IMR-90 (cell line): ENCODE measurements at regions not wholly inside any gene's neighbourhood (a gene's known extent, or its start where the extent isn't known, plus 50 kb on each side); places are given as distances from the start of the nearest gene placed in this dataset.

ENCODE experiments used
- ATAC-seq: fragments of 200-7000 bp; cut with Tn5 transposase; 2 replicates; pipeline ENCODE4 v1.9.1; 2020; ENCODE audit warnings: low read depth, mild to moderate bottlenecking, moderate library complexity
- BruUV-seq: library from RNA; stranded (reverse); fragments of 400-500 nt; replicated peaks from 2 replicates; lab custom pipeline; 2021; lab: Mats Ljungman, UMichigan
- CTCF ChIA-PET: fragments of 300-600 bp; formaldehyde crosslinking; extraction: SDS; loops from one replicate; lab custom pipeline; 2021; ENCODE audit warnings: antibody characterized with exemption; lab: Yijun Ruan, JAX
- POLR2A ChIA-PET: fragments of 300-600 bp; sonication (Branson Sonifier 250); formaldehyde crosslinking; loops from one replicate; lab custom pipeline; 2022; ENCODE audit warnings: antibody characterized with exemption; ENCODE audit not compliant: unreplicated experiment; lab: Charles Lee
- DNase-seq: peaks from one replicate; pipeline ENCODE4 v3.0.0; 2013
- H2AFZ ChIP-seq: replicated peaks from 2 replicates; pipeline ENCODE3; 2013; ENCODE audit warnings: low read length, mild to moderate bottlenecking; ENCODE audit not compliant: poor library complexity
- H2AK5ac ChIP-seq: 2 replicates; pipeline ENCODE4 v1.6.1; 2013; ENCODE audit warnings: low read depth, low read length, inconsistent platforms
- H2AK9ac ChIP-seq: replicated peaks from 2 replicates; pipeline ENCODE3; 2013; ENCODE audit warnings: mild to moderate bottlenecking, low read depth, low read length, moderate library complexity; ENCODE audit not compliant: poor library complexity
- H2BK120ac ChIP-seq: 2 replicates; pipeline ENCODE4 v1.6.1; 2013; ENCODE audit warnings: low read depth, low read length, inconsistent platforms
- H2BK15ac ChIP-seq: 3 replicates; pipeline ENCODE4 v1.6.1; 2013; ENCODE audit warnings: low read depth, low read length, inconsistent platforms
- H2BK20ac ChIP-seq: 2 replicates; pipeline ENCODE4 v1.6.1; 2013; ENCODE audit warnings: low read depth, mild to moderate bottlenecking, inconsistent platforms, low read length, moderate library complexity
- H2BK5ac ChIP-seq: 2 replicates; pipeline ENCODE4 v1.6.1; 2013; ENCODE audit warnings: mild to moderate bottlenecking, low read depth, low read length, inconsistent platforms; ENCODE audit not compliant: poor library complexity, severe bottlenecking
- H3K14ac ChIP-seq: replicated peaks from 2 replicates; pipeline ENCODE4 v1.6.1; 2013; ENCODE audit warnings: low read depth, low read length, inconsistent platforms
- H3K18ac ChIP-seq: 2 replicates; pipeline ENCODE4 v1.6.1; 2013; ENCODE audit warnings: low read depth, low read length, control low read depth
- H3K23ac ChIP-seq: 2 replicates; pipeline ENCODE4 v1.6.1; 2013; ENCODE audit warnings: low read depth, low read length, inconsistent platforms
- H3K27ac ChIP-seq: 2 replicates; pipeline ENCODE4 v1.5.1; 2013; ENCODE audit warnings: mild to moderate bottlenecking, control low read depth, low read length; ENCODE audit not compliant: insufficient read depth
- H3K27me3 ChIP-seq: 2 replicates; pipeline ENCODE4 v1.6.1; 2013; ENCODE audit warnings: low read length; ENCODE audit not compliant: control insufficient read depth, insufficient read depth
- H3K36me3 ChIP-seq: 2 replicates; pipeline ENCODE4 v1.6.1; 2013; ENCODE audit warnings: low read length, mixed read lengths; ENCODE audit not compliant: control insufficient read depth, insufficient read depth
- H3K4ac ChIP-seq: 2 replicates; pipeline ENCODE4 v1.6.1; 2013; ENCODE audit warnings: low read depth, low read length, inconsistent platforms
- H3K4me1 ChIP-seq: 2 replicates; pipeline ENCODE4 v1.6.1; 2013; ENCODE audit warnings: low read length, mixed read lengths; ENCODE audit not compliant: control insufficient read depth, insufficient read depth
- H3K4me2 ChIP-seq: 2 replicates; pipeline ENCODE4 v1.6.1; 2013; ENCODE audit warnings: low read depth, mild to moderate bottlenecking, control low read depth, low read length, moderate library complexity
- H3K4me3 ChIP-seq: 2 replicates; pipeline ENCODE4 v1.5.1; 2013; ENCODE audit warnings: low read depth, mild to moderate bottlenecking, control low read depth, low read length, moderate library complexity; ENCODE audit not compliant: insufficient read depth
- H3K56ac ChIP-seq: 2 replicates; pipeline ENCODE4 v1.6.1; 2013; ENCODE audit warnings: low read length, inconsistent platforms; ENCODE audit not compliant: insufficient read depth; ENCODE audit errors: extremely low read depth
- H3K79me1 ChIP-seq, 2 experiments: 2 replicates each; pipeline ENCODE4 v1.6.1; 2013; ENCODE audit warnings: low read length in 2 of 2, inconsistent platforms in 1 of 2, low read depth in 1 of 2
- H3K9ac ChIP-seq: 2 replicates; pipeline ENCODE4 v1.6.1; 2013; ENCODE audit warnings: low read depth, low read length, control low read depth
- H3K9me1 ChIP-seq: 2 replicates; pipeline ENCODE4 v1.6.1; 2013; ENCODE audit warnings: low read length, inconsistent platforms; ENCODE audit not compliant: insufficient read depth
- H3K9me3 ChIP-seq: 2 replicates; pipeline ENCODE4 v1.6.1; 2013; ENCODE audit warnings: low read length; ENCODE audit not compliant: control insufficient read depth, insufficient read depth
- H4K20me1 ChIP-seq: 2 replicates; pipeline ENCODE4 v1.6.1; 2013; ENCODE audit warnings: low read length, inconsistent platforms; ENCODE audit not compliant: insufficient read depth
- H4K5ac ChIP-seq: 2 replicates; pipeline ENCODE4 v1.6.1; 2013; ENCODE audit warnings: mild to moderate bottlenecking, low read depth, low read length, control low read depth
- H4K8ac ChIP-seq, 2 experiments: 2 replicates each; pipeline ENCODE4 v1.6.1; 2013; ENCODE audit warnings: low read depth in 2 of 2, low read length in 2 of 2, control low read depth in 1 of 2, inconsistent platforms in 1 of 2
- H4K91ac ChIP-seq: 2 replicates; pipeline ENCODE4 v1.6.1; 2013; ENCODE audit warnings: low read depth, low read length, inconsistent platforms; ENCODE audit not compliant: insufficient read depth
- CHD1 ChIP-seq: IDR thresholded peaks from 2 replicates; pipeline ENCODE4 v1.6.1; 2012; ENCODE audit warnings: low read depth, low read length, improper control_type of control experiment
- CTCF ChIP-seq: conservative IDR thresholded peaks from 2 replicates; pipeline ENCODE4 v1.5.1; 2012; ENCODE audit warnings: mild to moderate bottlenecking, low read depth, low read length, improper control_type of control experiment
- ELK1 ChIP-seq: fragments of 150-350 bp; IDR thresholded peaks from 2 replicates; pipeline ENCODE4 v1.6.1; 2016; ENCODE audit warnings: low read depth, mild to moderate bottlenecking, low read length, moderate library complexity, borderline replicate concordance
- FOS ChIP-seq: fragments of 150-350 bp; IDR thresholded peaks from 2 replicates; pipeline ENCODE4 v1.6.1; 2016; ENCODE audit warnings: low read depth, low read length
- MAFK ChIP-seq: IDR thresholded peaks from 2 replicates; pipeline ENCODE4 v1.6.1; 2012; ENCODE audit warnings: low read depth, low read length, improper control_type of control experiment
- MAZ ChIP-seq: IDR thresholded peaks from 2 replicates; pipeline ENCODE4 v1.6.1; 2012; ENCODE audit warnings: low read depth, mild to moderate bottlenecking, low read length, improper control_type of control experiment, moderate library complexity, borderline replicate concordance
- MXI1 ChIP-seq: IDR thresholded peaks from 2 replicates; pipeline ENCODE4 v1.6.1; 2012; ENCODE audit warnings: low read depth, mild to moderate bottlenecking, low read length, moderate library complexity, borderline replicate concordance
- NFE2L2 ChIP-seq: fragments of 150-350 bp; IDR thresholded peaks from 2 replicates; pipeline ENCODE4 v1.6.1; 2016; ENCODE audit warnings: low read depth, mild to moderate bottlenecking, low read length
- RAD21 ChIP-seq: IDR thresholded peaks from 2 replicates; pipeline ENCODE4 v1.6.1; 2012; ENCODE audit warnings: low read length, improper control_type of control experiment
- RCOR1 ChIP-seq: IDR thresholded peaks from 2 replicates; pipeline ENCODE4 v1.6.1; 2012; ENCODE audit warnings: mild to moderate bottlenecking, low read length, improper control_type of control experiment; ENCODE audit not compliant: insufficient replicate concordance
- RFX5 ChIP-seq: IDR thresholded peaks from 2 replicates; pipeline ENCODE4 v1.8.0; 2012; ENCODE audit warnings: low read depth, mild to moderate bottlenecking, low read length, moderate library complexity
- dilution Hi-C: fragments of 300-500 bp; cut with HindIII; formaldehyde crosslinking; loops from one replicate; pipeline ENCODE4 v1.14.3; 2018; ENCODE audit warnings: low sequenced_read_pairs; ENCODE audit not compliant: unreplicated experiment
- in situ Hi-C: fragments of 300-500 bp; cut with MboI; formaldehyde crosslinking; loops from 3 replicates; pipeline ENCODE4 v1.14.3; 2019; ENCODE audit warnings: low sequenced_read_pairs, inconsistent platforms, mixed read lengths
- intact Hi-C: fragments of 100-400 bp; cut with micrococcal nuclease; formaldehyde crosslinking; loops from 2 replicates; pipeline ENCODE4 v1.10.0; 2022

- Histone ChIP-seq H3K9ac (no peak overlapping the region), H3K4ac (no peak overlapping the region), H2AK5ac (no peak overlapping the region), H2AFZ (no peak overlapping the region), H3K4me1 (no peaks in the 10 kb centered on the region), H3K9me1 (no peaks in the 10 kb centered on the region), H4K20me1 (no peaks in the 10 kb centered on the region), H2BK5ac (no peak overlapping the region), H3K79me1 (no peaks in the 10 kb centered on the region), H4K5ac (no peak overlapping the region), H3K27me3 (no peaks in the 10 kb centered on the region), H3K36me3 (no peaks in the 10 kb centered on the region), H3K27ac (no peak overlapping the region), H2AK9ac (no peak overlapping the region), H2BK15ac (no peak overlapping the region), H3K14ac (no peak overlapping the region), H3K23ac (no peak overlapping the region), H3K4me2 (no peak overlapping the region), H2BK120ac (no peak overlapping the region), H3K4me3 (no peak overlapping the region), H2BK20ac (no peak overlapping the region), H3K18ac (no peak overlapping the region), H4K8ac (no peak overlapping the region), H4K91ac (no peak overlapping the region), H3K56ac (no peak overlapping the region), H3K9me3 (peaks cover 5% of the 10 kb centered on the region; the same call in 1 of the 2 replicates)
- no TSS peak for BruUV-seq
- DNase-seq (no peak), ATAC-seq (no peak)
- in situ Hi-C loops = no loop called here
- intact Hi-C loops = no loop called here
- dilution Hi-C loops = no loop called here
- ChIA-PET CTCF (no interaction called here), POLR2A (no interaction called here)
- TF ChIP-seq MAFK (no peak), RFX5 (no peak), RCOR1 (no peak), MAZ (no peak), CTCF (no peak), MXI1 (no peak), ELK1 (no peak), CHD1 (no peak), FOS (no peak), NFE2L2 (no peak), RAD21 (no peak)
Measured at GRCh38 chr2:128969374-128969773, 650.7 kb upstream of the HS6ST1 start.
